ENCODE measurements at regions not wholly inside any gene's neighbourhood (a gene's known extent, or its start where the extent isn't known, plus 50 kb on each side); places are given as distances from the start of the nearest gene placed in this dataset.

DNA sequence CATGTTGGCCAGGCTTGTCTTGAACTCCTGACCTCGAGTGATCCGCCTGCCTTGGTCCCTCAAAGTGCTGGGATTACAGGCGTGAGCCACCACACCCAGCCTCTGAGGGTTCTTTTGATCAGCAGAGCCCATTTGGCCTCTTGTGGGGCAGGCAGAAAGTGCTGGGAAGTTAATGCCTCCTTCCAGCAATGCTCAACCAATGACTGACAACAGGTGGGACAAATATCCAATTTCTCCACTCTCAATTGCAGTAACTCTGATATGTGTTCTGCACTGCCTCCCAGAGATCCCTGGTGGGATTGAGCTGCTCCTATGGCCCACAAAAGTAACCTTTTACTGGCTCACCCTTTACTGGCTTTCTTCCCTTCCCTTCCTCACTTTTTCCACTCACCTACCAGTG is 79.9 kb upstream of the APC start:
- DNase-seq (ENCODE audit: low spot score): no peak

- no peak for DNase-seq (ENCODE audit: low spot score)
Measured at GRCh38 chr5:112660359-112660758, 77.3 kb upstream of the APC start.

DNA sequence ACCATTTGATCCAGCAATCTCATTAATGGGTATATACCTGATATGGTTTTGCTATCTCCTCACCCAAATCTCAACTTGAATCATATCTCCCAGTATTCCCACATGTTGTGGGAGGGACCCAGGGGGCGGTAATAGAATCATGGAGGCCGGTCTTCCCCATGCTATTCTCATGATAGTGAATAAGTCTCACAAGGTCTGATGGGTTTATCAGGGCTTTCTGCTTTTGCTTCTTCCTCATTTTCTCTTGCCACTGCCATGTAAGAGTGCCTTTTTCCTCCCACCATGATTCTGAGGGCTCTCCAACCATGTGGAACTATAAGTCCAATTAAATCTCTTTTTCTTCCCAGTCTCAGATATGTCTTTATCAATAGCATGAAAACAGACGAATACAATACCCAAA is 74.5 kb upstream of the APC start:
- DNase-seq (ENCODE audit: low spot score): no peak

DNA sequence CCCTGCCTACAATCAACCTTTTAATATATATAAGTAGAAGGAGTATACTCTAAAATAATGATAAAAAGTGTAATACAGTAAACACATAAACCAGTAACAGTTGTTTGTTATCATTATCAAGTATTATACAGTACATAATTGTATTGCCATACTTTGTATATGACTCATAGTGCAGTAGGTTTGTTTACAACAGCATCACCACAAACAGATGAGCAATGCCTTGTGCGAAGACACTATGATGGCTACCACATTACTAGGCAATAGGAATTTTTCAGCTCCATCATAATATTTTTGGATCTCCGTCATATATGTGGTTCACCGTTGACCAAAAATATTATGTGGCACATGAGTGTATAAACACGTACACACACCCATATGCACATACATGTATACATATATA is 69.7 kb upstream of the APC start:
- no peak for DNase-seq (ENCODE audit: low spot score)

DNA sequence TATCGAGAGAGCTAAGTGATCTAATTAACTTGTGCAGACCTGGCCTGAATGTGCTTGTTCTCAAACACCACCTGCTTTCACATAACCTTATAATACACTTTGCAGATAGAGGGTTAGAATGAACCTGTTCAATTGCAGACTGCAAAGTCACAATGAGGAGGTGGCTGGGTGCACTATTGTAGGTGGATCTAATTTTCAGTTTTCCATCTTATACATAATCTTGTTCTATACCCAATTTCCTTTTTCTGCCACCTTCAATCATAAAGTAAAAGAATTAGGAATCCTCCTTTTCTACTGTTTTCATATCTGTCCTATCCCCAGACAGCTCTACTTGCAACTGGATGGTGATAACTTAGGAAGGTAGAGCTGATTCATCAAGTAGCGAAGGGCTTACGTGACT is 68.8 kb upstream of the APC start:
- no peak for DNase-seq (ENCODE audit: low spot score)

- DNase-seq (ENCODE audit: low spot score): no peak
Measured at GRCh38 chr5:112669328-112669963, 68.2 kb upstream of the APC start.

- no peak for DNase-seq (ENCODE audit: low spot score)
Measured at GRCh38 chr5:112671687-112672086, 66.0 kb upstream of the APC start.

DNA sequence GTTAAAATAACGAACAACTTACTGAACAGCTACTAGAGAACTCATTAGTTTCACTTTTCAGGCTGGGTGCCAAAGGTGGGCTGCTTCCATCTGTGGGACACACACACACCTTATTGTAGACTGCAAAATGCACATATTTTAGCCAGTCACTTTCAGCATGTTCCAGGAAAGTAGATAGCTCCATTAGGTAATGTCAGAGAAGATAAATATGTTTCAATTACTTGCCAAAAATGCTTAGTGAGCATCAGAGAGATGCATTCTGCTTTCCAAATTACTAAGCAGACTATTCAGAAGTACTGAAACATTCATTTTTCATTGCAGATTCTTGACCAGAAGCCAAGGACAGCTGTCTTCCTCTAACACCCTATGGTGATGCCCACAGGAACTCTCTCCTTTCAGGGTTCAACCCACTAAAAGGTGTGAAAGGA is 56.2 kb upstream of the APC start:
- DNase-seq (ENCODE audit: low spot score): no peak

- no peak for DNase-seq (ENCODE audit: low spot score)
Measured at GRCh38 chr5:112682621-112683061, 55.0 kb upstream of the APC start.

- DNase-seq (ENCODE audit: low spot score): no peak
Measured at GRCh38 chr5:112684121-112684520, 53.6 kb upstream of the APC start.

- no peak for DNase-seq (ENCODE audit: low spot score)
Measured at GRCh38 chr5:112684737-112685136, 52.9 kb upstream of the APC start.

DNA sequence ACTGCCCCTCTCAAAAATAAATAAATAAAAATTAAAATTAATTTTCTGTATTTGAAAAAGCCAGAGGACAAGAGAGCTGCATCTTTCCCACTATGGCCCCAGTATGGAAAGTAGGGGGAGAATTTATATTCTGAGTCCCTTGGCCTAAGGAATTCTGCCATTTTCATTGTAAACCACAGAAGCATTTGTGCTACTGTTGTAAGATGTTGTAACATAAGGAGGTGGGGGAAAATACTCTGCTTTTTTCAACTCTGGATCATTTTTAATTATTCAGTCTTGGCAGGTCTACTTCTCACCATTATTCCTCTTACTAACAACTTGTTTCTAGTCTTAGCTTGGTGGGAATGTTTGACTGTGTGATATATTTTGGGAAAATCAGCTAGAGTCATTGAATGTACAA is 52.3 kb upstream of the APC start:
- DNase-seq (ENCODE audit: low spot score): no peak

- no peak for DNase-seq (ENCODE audit: low spot score)
Measured at GRCh38 chr5:112685931-112686330, 51.8 kb upstream of the APC start.

GRCh38 chr5:112686675-112687074 is 51.0 kb upstream of the APC start:
- DNase-seq (ENCODE audit: low spot score): no peak

DNA sequence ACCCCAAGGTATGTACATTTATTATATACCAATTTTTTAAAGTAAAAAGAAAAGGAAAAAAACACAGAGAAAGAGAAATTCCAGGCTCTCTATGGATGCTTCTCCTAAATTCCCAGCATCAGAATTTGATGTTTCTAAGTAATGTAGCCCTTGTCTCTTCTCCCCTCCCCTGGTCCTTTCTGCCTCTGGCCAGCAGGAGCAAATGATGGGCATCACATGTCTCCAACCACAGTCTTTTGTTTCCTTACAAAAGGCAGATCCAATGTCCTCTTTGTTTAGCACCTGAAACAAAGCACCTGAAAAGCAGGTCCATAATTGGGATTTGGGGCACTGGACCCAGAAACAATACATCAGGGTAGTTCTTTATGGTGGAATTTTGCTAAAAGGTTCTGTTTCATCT is 50.4 kb upstream of the APC start:
- DNase-seq (ENCODE audit: low spot score): no peak

Data from LoVo (cell line).